Liver (tissue), 8 donors: ENCODE measurements at regions not wholly inside any gene's neighbourhood (a gene's known extent, or its start where the extent isn't known, plus 50 kb on each side); places are given as distances from the start of the nearest gene placed in this dataset.

Experiments
- DNase-seq: peaks from one replicate; pipeline ENCODE4 v3.0.0-alpha.2; 2017; ENCODE audit warnings: low spot score
- H3K27ac ChIP-seq, 2 donors: one replicate each; pipeline ENCODE4 v1.7.0; 2013; ENCODE audit warnings: inconsistent platforms in 2 of 2, low read length in 2 of 2, control low read depth in 1 of 2, low read depth in 1 of 2, mild to moderate bottlenecking in 1 of 2
- H3K27me3 ChIP-seq, 4 donors: one replicate each; pipeline versions ENCODE4 v1.6.1 to v1.7.0; 2013; ENCODE audit warnings: low read length in 3 of 4, inconsistent platforms in 1 of 4, mild to moderate bottlenecking in 1 of 4, moderate library complexity in 1 of 4; ENCODE audit not compliant: control insufficient read depth in 4 of 4, insufficient read depth in 4 of 4
- H3K36me3 ChIP-seq, 4 donors: one replicate each; pipeline versions ENCODE4 v1.6.1 to v1.7.0; 2013; ENCODE audit warnings: low read length in 3 of 4, mild to moderate bottlenecking in 3 of 4, low read depth in 1 of 4, moderate library complexity in 1 of 4; ENCODE audit not compliant: control insufficient read depth in 4 of 4, insufficient read depth in 3 of 4
- H3K4me1 ChIP-seq, 4 donors: one replicate each; pipeline versions ENCODE4 v1.6.1 to v1.7.0; 2013; ENCODE audit warnings: low read length in 3 of 4, mild to moderate bottlenecking in 3 of 4, moderate library complexity in 1 of 4; ENCODE audit not compliant: control insufficient read depth in 4 of 4, insufficient read depth in 4 of 4
- H3K4me3 ChIP-seq, 3 donors: one replicate each; pipeline versions ENCODE4 v1.6.1 to v1.7.0; 2013; ENCODE audit warnings: low read length in 3 of 3, control low read depth in 1 of 3, low read depth in 1 of 3, mild to moderate bottlenecking in 1 of 3
- H3K9ac ChIP-seq, 2 donors: one replicate each; pipeline ENCODE4 v1.7.0; 2013; ENCODE audit warnings: low read length in 2 of 2, mild to moderate bottlenecking in 2 of 2, moderate library complexity in 2 of 2, control low read depth in 1 of 2, low read depth in 1 of 2
- H3K9me3 ChIP-seq, 4 donors: one replicate each; pipeline versions ENCODE4 v1.6.1 to v1.7.0; 2013; ENCODE audit warnings: low read length in 3 of 4; ENCODE audit not compliant: control insufficient read depth in 4 of 4
- EGR1 ChIP-seq, 2 donors: IDR thresholded peaks; 2 replicates each; pipeline ENCODE4 v1.6.1; 2016 to 2018; ENCODE audit warnings: antibody characterized with exemption in 2 of 2, low read depth in 2 of 2
- FOXA1 ChIP-seq: IDR thresholded peaks from 2 replicates; pipeline ENCODE4 v1.6.1; 2016; ENCODE audit warnings: antibody characterized with exemption
- FOXA2 ChIP-seq: IDR thresholded peaks from 2 replicates; pipeline ENCODE4 v1.6.1; 2016; ENCODE audit warnings: antibody characterized with exemption
- GABPA ChIP-seq, 2 donors: IDR thresholded peaks in 1 of 2; conservative IDR thresholded peaks in 1 of 2; 2 replicates each; pipeline ENCODE4 v1.6.1; 2016; ENCODE audit warnings: antibody characterized with exemption in 2 of 2, mild to moderate bottlenecking in 1 of 2, moderate library complexity in 1 of 2
- HNF4A ChIP-seq, 2 donors: conservative IDR thresholded peaks; 2 replicates each; pipeline ENCODE4 v1.6.1; 2016; ENCODE audit warnings: antibody characterized with exemption in 2 of 2, mild to moderate bottlenecking in 2 of 2
- HNF4G ChIP-seq: IDR thresholded peaks from 2 replicates; pipeline ENCODE4 v1.6.1; 2016; ENCODE audit warnings: antibody characterized with exemption
- JUND ChIP-seq, 2 donors: IDR thresholded peaks; 2 replicates each; pipeline ENCODE4 v1.6.1; 2016; ENCODE audit warnings: antibody characterized with exemption in 2 of 2
- NR2F2 ChIP-seq: IDR thresholded peaks from 2 replicates; pipeline ENCODE4 v1.6.1; 2016; ENCODE audit warnings: antibody characterized with exemption
- RAD21 ChIP-seq, 2 donors: IDR thresholded peaks; 2 replicates each; pipeline ENCODE4 v1.6.1; 2016; ENCODE audit warnings: antibody characterized with exemption in 2 of 2, mild to moderate bottlenecking in 2 of 2
- RXRA ChIP-seq, 2 donors: IDR thresholded peaks; 2 replicates each; pipeline ENCODE4 v1.6.1; 2017 to 2018; ENCODE audit warnings: antibody characterized with exemption in 2 of 2, mild to moderate bottlenecking in 1 of 2
- SP1 ChIP-seq: IDR thresholded peaks from 2 replicates; pipeline ENCODE4 v1.6.1; 2018; ENCODE audit warnings: antibody characterized with exemption, mild to moderate bottlenecking
- TAF1 ChIP-seq: conservative IDR thresholded peaks from 2 replicates; pipeline ENCODE4 v1.6.1; 2016; ENCODE audit warnings: antibody characterized with exemption, mild to moderate bottlenecking
- YY1 ChIP-seq: IDR thresholded peaks from 2 replicates; pipeline ENCODE4 v1.6.1; 2016; ENCODE audit warnings: antibody characterized with exemption, mild to moderate bottlenecking
- WGBS: extraction: QIAGEN DNeasy Blood & Tissue Kit; methylation state at CpG from one replicate; pipeline ENCODE4 v1.1.7; 2013; 5-methylcytosine and 5-hydroxymethylcytosine counted together
- TF ChIP-seq, protein P1 (sequence below): IDR thresholded peaks from 2 replicates; pipeline ENCODE4 v1.6.1; 2016; ENCODE audit warnings: antibody characterized with exemption
- TF ChIP-seq, protein P2 (sequence below): fragments of 150-350 bp; IDR thresholded peaks from 2 replicates; pipeline ENCODE4 v1.5.1; 2017; ENCODE audit warnings: improper control_type of control experiment, low read depth, low read length; ENCODE audit not compliant: missing input control
- TF ChIP-seq, protein P3 (sequence below): IDR thresholded peaks from 2 replicates; pipeline ENCODE4 v1.6.1; 2016; ENCODE audit warnings: antibody characterized with exemption
- TF ChIP-seq, protein P4 (sequence below): IDR thresholded peaks from 2 replicates; pipeline ENCODE4 v1.6.1; 2016; ENCODE audit warnings: antibody characterized with exemption
- TF ChIP-seq, protein P5 (sequence below): IDR thresholded peaks from 2 replicates; pipeline ENCODE4 v1.6.1; 2016; ENCODE audit warnings: antibody characterized with exemption, mild to moderate bottlenecking
- donor health status: healthy.
- donor health status: healthy.
- donor health status: healthy.
- donor health status: healthy.
- donor health status: healthy.

DNA sequence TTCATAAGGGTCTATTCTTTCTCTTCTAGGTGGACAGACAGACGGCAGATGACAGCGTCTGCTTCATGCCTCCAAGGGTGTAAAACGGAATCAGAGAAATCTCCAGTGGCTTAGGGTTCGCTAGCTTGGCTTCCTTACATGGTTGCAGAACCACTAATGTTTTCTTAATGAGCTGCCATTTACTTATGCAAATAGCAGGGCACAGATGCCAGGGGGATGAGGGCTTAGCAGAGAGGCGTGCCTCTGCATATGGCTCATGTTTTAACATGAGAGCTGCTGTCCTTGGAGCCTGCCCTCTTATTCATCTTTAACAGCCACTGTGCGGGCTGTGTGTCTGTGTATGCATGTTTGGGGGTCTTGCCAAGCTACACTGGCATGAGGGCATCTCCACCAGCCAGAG lies 119.6 kb downstream of the IER5 start:
- no peaks in the 10 kb centered on the region for H3K4me1 ChIP-seq
- H3K27ac ChIP-seq: no peak overlapping the region
- peaks cover 0 to 3% (median 0%) of the 10 kb centered on the region in 4 donors for H3K27me3 ChIP-seq
- no peak overlapping the region for H3K9ac ChIP-seq
- H3K9me3 ChIP-seq: no peaks in the 10 kb centered on the region
- no peak for DNase-seq
- no peaks in the 10 kb centered on the region for H3K36me3 ChIP-seq
- no peak for TF ChIP-seq GABPA (IDR thresholded peaks at IDR 0.05 in 1 of 2, conservative IDR thresholded peaks at IDR 0.05 in 1 of 2)
- TF ChIP-seq, protein P1, sequence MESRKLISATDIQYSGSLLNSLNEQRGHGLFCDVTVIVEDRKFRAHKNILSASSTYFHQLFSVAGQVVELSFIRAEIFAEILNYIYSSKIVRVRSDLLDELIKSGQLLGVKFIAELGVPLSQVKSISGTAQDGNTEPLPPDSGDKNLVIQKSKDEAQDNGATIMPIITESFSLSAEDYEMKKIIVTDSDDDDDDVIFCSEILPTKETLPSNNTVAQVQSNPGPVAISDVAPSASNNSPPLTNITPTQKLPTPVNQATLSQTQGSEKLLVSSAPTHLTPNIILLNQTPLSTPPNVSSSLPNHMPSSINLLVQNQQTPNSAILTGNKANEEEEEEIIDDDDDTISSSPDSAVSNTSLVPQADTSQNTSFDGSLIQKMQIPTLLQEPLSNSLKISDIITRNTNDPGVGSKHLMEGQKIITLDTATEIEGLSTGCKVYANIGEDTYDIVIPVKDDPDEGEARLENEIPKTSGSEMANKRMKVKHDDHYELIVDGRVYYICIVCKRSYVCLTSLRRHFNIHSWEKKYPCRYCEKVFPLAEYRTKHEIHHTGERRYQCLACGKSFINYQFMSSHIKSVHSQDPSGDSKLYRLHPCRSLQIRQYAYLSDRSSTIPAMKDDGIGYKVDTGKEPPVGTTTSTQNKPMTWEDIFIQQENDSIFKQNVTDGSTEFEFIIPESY: no peak
- WGBS: 90% methylated on average over 6 of the region's 6 CpGs
- H3K4me3 ChIP-seq: no peak overlapping the region

DNA sequence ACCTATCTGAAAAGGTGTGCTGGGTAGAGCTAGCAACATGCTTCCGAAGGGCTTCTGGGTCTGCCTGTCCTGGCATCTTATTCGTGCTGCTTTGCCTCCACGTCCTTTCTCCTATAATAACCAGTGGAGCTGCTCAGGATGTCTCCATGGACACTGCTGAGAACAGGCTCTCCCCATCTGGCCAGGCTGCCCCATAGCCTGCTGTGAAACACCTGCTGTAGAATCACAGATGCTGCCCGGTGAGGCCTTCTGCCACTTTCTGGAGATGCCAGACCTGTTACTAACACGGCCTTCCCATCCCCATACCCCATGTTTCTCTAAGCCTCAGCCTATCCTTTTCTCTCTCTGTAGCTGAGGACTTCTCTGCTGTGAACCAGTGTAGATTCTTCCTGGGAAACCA lies 120.5 kb downstream of the IER5 start:
- H3K27me3 ChIP-seq: no peaks in the 10 kb centered on the region
- no peak for DNase-seq
- no peak overlapping the region for H3K9ac ChIP-seq
- H3K4me1 ChIP-seq: no peaks in the 10 kb centered on the region
- H3K27ac ChIP-seq: no peak overlapping the region
- H3K4me3 ChIP-seq: no peak overlapping the region
- H3K36me3 ChIP-seq: no peaks in the 10 kb centered on the region
- TF ChIP-seq FOXA1 (no peak), SP1 (no peak), FOXA2 (no peak), YY1 (no peak), GABPA (IDR thresholded peaks at IDR 0.05 in 1 of 2, conservative IDR thresholded peaks at IDR 0.05 in 1 of 2) (no peak), RXRA (IDR thresholded peaks at IDR 0.05) (no peak), RAD21 (IDR thresholded peaks at IDR 0.05) (no peak), HNF4A (conservative IDR thresholded peaks at IDR 0.05) (no peak), TAF1 (no peak), NR2F2 (no peak), JUND (IDR thresholded peaks at IDR 0.05) (no peak), HNF4G (no peak), EGR1 (IDR thresholded peaks at IDR 0.05; ENCODE audit: low read depth in 2 of 2) (no peak)
- TF ChIP-seq, protein P2, sequence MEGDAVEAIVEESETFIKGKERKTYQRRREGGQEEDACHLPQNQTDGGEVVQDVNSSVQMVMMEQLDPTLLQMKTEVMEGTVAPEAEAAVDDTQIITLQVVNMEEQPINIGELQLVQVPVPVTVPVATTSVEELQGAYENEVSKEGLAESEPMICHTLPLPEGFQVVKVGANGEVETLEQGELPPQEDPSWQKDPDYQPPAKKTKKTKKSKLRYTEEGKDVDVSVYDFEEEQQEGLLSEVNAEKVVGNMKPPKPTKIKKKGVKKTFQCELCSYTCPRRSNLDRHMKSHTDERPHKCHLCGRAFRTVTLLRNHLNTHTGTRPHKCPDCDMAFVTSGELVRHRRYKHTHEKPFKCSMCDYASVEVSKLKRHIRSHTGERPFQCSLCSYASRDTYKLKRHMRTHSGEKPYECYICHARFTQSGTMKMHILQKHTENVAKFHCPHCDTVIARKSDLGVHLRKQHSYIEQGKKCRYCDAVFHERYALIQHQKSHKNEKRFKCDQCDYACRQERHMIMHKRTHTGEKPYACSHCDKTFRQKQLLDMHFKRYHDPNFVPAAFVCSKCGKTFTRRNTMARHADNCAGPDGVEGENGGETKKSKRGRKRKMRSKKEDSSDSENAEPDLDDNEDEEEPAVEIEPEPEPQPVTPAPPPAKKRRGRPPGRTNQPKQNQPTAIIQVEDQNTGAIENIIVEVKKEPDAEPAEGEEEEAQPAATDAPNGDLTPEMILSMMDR: no peak
- TF ChIP-seq, protein P1: no peak
- TF ChIP-seq, protein P3, sequence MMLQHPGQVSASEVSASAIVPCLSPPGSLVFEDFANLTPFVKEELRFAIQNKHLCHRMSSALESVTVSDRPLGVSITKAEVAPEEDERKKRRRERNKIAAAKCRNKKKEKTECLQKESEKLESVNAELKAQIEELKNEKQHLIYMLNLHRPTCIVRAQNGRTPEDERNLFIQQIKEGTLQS: no peak
- TF ChIP-seq, protein P4, sequence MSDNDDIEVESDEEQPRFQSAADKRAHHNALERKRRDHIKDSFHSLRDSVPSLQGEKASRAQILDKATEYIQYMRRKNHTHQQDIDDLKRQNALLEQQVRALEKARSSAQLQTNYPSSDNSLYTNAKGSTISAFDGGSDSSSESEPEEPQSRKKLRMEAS: no peak
- TF ChIP-seq, protein P5, sequence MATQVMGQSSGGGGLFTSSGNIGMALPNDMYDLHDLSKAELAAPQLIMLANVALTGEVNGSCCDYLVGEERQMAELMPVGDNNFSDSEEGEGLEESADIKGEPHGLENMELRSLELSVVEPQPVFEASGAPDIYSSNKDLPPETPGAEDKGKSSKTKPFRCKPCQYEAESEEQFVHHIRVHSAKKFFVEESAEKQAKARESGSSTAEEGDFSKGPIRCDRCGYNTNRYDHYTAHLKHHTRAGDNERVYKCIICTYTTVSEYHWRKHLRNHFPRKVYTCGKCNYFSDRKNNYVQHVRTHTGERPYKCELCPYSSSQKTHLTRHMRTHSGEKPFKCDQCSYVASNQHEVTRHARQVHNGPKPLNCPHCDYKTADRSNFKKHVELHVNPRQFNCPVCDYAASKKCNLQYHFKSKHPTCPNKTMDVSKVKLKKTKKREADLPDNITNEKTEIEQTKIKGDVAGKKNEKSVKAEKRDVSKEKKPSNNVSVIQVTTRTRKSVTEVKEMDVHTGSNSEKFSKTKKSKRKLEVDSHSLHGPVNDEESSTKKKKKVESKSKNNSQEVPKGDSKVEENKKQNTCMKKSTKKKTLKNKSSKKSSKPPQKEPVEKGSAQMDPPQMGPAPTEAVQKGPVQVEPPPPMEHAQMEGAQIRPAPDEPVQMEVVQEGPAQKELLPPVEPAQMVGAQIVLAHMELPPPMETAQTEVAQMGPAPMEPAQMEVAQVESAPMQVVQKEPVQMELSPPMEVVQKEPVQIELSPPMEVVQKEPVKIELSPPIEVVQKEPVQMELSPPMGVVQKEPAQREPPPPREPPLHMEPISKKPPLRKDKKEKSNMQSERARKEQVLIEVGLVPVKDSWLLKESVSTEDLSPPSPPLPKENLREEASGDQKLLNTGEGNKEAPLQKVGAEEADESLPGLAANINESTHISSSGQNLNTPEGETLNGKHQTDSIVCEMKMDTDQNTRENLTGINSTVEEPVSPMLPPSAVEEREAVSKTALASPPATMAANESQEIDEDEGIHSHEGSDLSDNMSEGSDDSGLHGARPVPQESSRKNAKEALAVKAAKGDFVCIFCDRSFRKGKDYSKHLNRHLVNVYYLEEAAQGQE: no peak
- no peaks in the 10 kb centered on the region for H3K9me3 ChIP-seq
- 90% methylated on average over 5 of the region's 5 CpGs for WGBS
